ENCODE measurements at regions not wholly inside any gene's neighbourhood (a gene's known extent, or its start where the extent isn't known, plus 50 kb on each side); places are given as distances from the start of the nearest gene placed in this dataset.
"Not testable (repeated sequence)": the region's sequence is repeated elsewhere in the genome, so short reads cannot be mapped to it uniquely, and the experiment has no call there.

- FAIRE-seq = no peak
Observed at GRCh38 chr4:31667686-31668085, 947.5 kb downstream of the PCDH7 start.

GRCh38 chr4:31674313-31674947, 954.3 kb downstream of the PCDH7 start:
- FAIRE-seq = no peak

- no peak for FAIRE-seq
Observed at GRCh38 chr4:31678356-31678755, 958.2 kb downstream of the PCDH7 start.

- no peak for FAIRE-seq
Observed at GRCh38 chr4:31682796-31683195, 962.6 kb downstream of the PCDH7 start.

- FAIRE-seq = no peak
Observed at GRCh38 chr4:31687717-31688342, 967.7 kb downstream of the PCDH7 start.

- FAIRE-seq = no peak
Observed at GRCh38 chr4:31692399-31692940, 972.3 kb downstream of the PCDH7 start.

GRCh38 chr4:31701256-31701655, 981.1 kb downstream of the PCDH7 start:
- FAIRE-seq = no peak

GRCh38 chr4:31702326-31702725, 982.2 kb downstream of the PCDH7 start:
- no peak for FAIRE-seq

- FAIRE-seq = no peak
Observed at GRCh38 chr4:31714238-31714637, 994.1 kb downstream of the PCDH7 start.

GRCh38 chr4:31715302-31715701, 995.1 kb downstream of the PCDH7 start:
- FAIRE-seq = no peak

GRCh38 chr4:31727030-31727429, 1006.9 kb downstream of the PCDH7 start:
- FAIRE-seq = no peak

GRCh38 chr4:31735004-31735403, 1014.8 kb downstream of the PCDH7 start:
- FAIRE-seq = no peak

- no peak for FAIRE-seq
Observed at GRCh38 chr4:31737419-31737818, 1017.2 kb downstream of the PCDH7 start.

- no peak for FAIRE-seq
Observed at GRCh38 chr4:31741326-31741725, 1021.2 kb downstream of the PCDH7 start.

GRCh38 chr4:31748382-31748781, 1028.2 kb downstream of the PCDH7 start:
- FAIRE-seq = no peak

- not testable (repeated sequence) for FAIRE-seq
Observed at GRCh38 chr4:31750581-31750980, 1030.4 kb downstream of the PCDH7 start.

GRCh38 chr4:31755751-31756150, 1035.6 kb downstream of the PCDH7 start:
- no peak for FAIRE-seq

- FAIRE-seq = peak; percentile 12
Observed at GRCh38 chr4:31768756-31769155, 1048.6 kb downstream of the PCDH7 start.

GRCh38 chr4:31783311-31783710, 1063.1 kb downstream of the PCDH7 start:
- FAIRE-seq = no peak

GRCh38 chr4:31784558-31784957, 1064.4 kb downstream of the PCDH7 start:
- FAIRE-seq = no peak

GRCh38 chr4:31787701-31788100, 1067.5 kb downstream of the PCDH7 start:
- FAIRE-seq = no peak

- no peak for FAIRE-seq
Observed at GRCh38 chr4:31788676-31789075, 1068.5 kb downstream of the PCDH7 start.

- FAIRE-seq = no peak
Observed at GRCh38 chr4:31791666-31792065, 1071.5 kb downstream of the PCDH7 start.

- peak; percentile 23 for FAIRE-seq
Observed at GRCh38 chr4:31793907-31794306, 1073.7 kb downstream of the PCDH7 start.

- FAIRE-seq = peak; percentile 4
Observed at GRCh38 chr4:31797052-31797451, 1076.9 kb downstream of the PCDH7 start.

Measured in endometrium (tissue), 2 donors.